ENCODE measurements at regions not wholly inside any gene's neighbourhood (a gene's known extent, or its start where the extent isn't known, plus 50 kb on each side); places are given as distances from the start of the nearest gene placed in this dataset.

DNA sequence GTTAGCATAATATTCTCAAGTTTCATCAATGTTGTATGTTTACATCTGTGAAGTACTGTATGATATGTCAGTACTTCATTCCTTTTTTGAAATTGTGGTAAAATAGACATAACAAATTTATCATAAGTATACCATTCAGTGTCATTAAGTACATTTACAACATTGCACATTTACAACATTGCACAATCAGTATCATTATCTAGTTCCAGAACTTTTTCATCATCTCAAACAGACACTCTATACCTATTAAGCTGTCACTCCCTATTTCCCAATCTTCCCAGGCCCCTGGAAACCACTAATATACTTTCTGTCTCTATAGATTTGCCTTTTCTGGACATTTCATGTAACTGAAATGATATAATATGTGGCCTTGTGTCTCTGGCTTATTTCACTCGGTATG, 75.1 kb upstream of the ATG10 start:
- Histone ChIP-seq H3K4me3 (ENCODE audit: low read depth, low read length) (no peak overlapping the region), H3K36me3 (replicated peaks) (no peaks in the 10 kb centered on the region), H3K27ac (no peak overlapping the region), H3K27me3 (replicated peaks) (no peaks in the 10 kb centered on the region)
- DNase-seq = no peak
- in situ Hi-C loops (cut with HindIII; ENCODE audit: low pct_ligation_motif_present, low sequenced_read_pairs) = no loop called here
- TF ChIP-seq, protein P1, sequence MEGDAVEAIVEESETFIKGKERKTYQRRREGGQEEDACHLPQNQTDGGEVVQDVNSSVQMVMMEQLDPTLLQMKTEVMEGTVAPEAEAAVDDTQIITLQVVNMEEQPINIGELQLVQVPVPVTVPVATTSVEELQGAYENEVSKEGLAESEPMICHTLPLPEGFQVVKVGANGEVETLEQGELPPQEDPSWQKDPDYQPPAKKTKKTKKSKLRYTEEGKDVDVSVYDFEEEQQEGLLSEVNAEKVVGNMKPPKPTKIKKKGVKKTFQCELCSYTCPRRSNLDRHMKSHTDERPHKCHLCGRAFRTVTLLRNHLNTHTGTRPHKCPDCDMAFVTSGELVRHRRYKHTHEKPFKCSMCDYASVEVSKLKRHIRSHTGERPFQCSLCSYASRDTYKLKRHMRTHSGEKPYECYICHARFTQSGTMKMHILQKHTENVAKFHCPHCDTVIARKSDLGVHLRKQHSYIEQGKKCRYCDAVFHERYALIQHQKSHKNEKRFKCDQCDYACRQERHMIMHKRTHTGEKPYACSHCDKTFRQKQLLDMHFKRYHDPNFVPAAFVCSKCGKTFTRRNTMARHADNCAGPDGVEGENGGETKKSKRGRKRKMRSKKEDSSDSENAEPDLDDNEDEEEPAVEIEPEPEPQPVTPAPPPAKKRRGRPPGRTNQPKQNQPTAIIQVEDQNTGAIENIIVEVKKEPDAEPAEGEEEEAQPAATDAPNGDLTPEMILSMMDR (IDR thresholded peaks at IDR 0.05; ENCODE audit: low read depth, low read length, missing control alignments) = no peak

DNA sequence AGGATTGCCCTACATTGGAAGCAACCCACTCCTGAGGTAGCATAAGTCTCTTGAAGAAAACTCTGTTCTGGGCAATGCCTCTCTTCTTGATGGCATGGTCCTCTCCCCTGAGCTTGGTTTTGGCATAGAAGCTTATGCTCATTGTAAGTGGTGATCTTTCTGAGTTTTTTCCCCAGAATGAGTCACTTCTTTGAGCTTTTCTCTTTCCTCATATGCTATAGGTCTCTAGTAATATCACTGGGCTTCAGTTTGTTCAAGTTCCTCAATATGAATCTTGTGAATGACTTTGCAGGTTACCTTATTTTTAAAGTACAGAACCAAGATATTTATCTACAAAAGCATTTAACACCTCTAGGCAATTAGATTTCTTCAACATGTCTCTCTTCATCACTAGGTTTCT, 76.5 kb upstream of the ATG10 start:
- Histone ChIP-seq H3K36me3 (replicated peaks) (no peaks in the 10 kb centered on the region), H3K27ac (no peak overlapping the region), H3K27me3 (replicated peaks) (no peaks in the 10 kb centered on the region), H3K4me3 (ENCODE audit: low read depth, low read length) (no peak overlapping the region)
- in situ Hi-C loops (cut with HindIII; ENCODE audit: low pct_ligation_motif_present, low sequenced_read_pairs) = no loop called here
- no peak for DNase-seq
- TF ChIP-seq, protein P1 (IDR thresholded peaks at IDR 0.05; ENCODE audit: low read depth, low read length, missing control alignments) = no peak

DNA sequence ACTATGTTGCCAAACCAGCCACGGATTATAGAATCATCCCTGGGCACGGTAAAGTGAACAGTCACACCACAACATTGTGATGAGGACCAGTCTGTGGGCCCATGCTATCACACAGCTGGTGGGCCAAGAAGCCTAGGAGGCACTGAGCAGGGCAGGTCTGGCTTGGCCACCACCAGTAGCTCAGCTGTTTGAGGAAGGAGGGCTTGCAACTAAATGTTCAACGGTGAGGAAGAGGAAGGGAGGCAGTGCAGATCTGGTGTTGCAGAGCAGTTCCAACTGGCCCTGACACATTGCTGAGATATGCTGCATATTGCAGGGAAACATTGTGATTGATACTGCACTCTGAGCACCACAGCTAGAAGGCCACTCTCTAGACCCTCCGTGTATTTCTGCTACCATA, 77.9 kb upstream of the ATG10 start:
- no peaks in the 10 kb centered on the region for H3K27me3 ChIP-seq (replicated peaks)
- no peak overlapping the region for H3K4me3 ChIP-seq (ENCODE audit: low read depth, low read length)
- H3K36me3 ChIP-seq (replicated peaks) = no peaks in the 10 kb centered on the region
- DNase-seq = no peak
- TF ChIP-seq, protein P1 (IDR thresholded peaks at IDR 0.05; ENCODE audit: low read depth, low read length, missing control alignments) = no peak
- in situ Hi-C loops (cut with HindIII; ENCODE audit: low pct_ligation_motif_present, low sequenced_read_pairs) = no loop called here
- H3K27ac ChIP-seq = no peak overlapping the region

DNA sequence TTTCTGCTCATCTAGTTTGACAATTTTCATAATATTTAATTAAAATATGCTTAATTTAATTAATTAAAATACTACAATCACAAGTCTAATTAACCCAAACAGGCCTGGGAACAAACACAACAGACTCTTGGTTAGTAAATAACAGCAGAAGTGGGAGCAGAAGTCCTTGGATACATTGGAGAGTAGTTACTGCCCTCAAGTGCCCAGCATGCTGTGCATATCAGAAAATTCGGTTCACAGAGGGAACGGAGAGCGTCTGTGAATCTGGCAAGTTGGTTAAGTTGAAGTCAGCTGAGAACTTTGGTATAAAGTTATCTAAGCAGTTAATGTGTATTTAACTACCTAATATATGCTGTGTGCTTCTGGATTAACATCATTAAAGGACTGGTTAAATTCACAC, 87.0 kb upstream of the ATG10 start:
- TF ChIP-seq, protein P1 (IDR thresholded peaks at IDR 0.05; ENCODE audit: low read depth, low read length, missing control alignments) = no peak
- DNase-seq = no peak
- Histone ChIP-seq H3K36me3 (replicated peaks) (no peaks in the 10 kb centered on the region), H3K4me3 (ENCODE audit: low read depth, low read length) (no peak overlapping the region), H3K27ac (no peak overlapping the region), H3K27me3 (replicated peaks) (no peaks in the 10 kb centered on the region)
- in situ Hi-C loops (cut with HindIII; ENCODE audit: low pct_ligation_motif_present, low sequenced_read_pairs) = no loop called here

DNA sequence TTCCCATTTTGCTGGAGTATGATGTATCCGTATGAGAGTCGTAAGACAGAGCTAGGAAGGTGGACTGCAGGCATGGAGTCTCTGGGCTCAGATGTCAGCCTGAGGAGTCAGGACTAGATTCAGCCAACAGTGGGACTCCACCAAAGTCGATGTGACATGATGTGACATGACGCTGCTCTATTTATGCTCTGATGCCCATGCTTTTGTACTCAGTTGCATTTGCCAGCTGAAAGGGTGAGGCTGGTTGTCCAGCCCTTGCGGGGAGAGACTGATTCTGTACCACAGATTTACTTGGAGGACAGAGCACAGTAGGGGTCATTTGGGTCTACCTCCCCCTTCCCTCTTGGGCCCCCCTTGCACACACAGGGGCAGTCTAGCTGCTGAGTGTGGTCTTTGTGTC, 88.5 kb upstream of the ATG10 start:
- no peak overlapping the region for H3K4me3 ChIP-seq (ENCODE audit: low read depth, low read length)
- no peaks in the 10 kb centered on the region for H3K27me3 ChIP-seq (replicated peaks)
- DNase-seq = no peak
- TF ChIP-seq, protein P1 (IDR thresholded peaks at IDR 0.05; ENCODE audit: low read depth, low read length, missing control alignments) = no peak
- no peaks in the 10 kb centered on the region for H3K36me3 ChIP-seq (replicated peaks)
- no peak overlapping the region for H3K27ac ChIP-seq
- in situ Hi-C loops (cut with HindIII; ENCODE audit: low pct_ligation_motif_present, low sequenced_read_pairs) = no loop called here

DNA sequence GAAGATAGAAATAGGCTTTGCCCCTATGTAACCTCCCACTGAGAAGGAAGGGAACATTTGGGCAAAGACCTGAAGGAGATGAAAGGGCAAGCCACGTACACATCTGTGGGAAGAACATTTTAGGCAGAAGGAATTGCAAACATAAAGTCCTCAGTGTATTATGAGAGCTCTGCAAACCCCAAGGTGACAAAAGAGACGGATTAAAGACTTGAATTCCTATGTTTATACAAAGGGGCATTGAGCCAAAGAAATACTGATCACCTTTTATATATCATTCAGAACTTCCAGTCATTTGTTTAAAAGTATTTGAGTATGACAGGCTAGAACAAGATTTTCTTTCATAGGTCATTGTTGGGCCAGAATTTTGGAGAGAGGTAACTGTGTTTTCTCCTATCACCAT, 90.2 kb upstream of the ATG10 start:
- TF ChIP-seq, protein P1 (IDR thresholded peaks at IDR 0.05; ENCODE audit: low read depth, low read length, missing control alignments) = no peak
- Histone ChIP-seq H3K27me3 (replicated peaks) (no peaks in the 10 kb centered on the region), H3K27ac (no peak overlapping the region), H3K36me3 (replicated peaks) (no peaks in the 10 kb centered on the region), H3K4me3 (ENCODE audit: low read depth, low read length) (no peak overlapping the region)
- no peak for DNase-seq
- in situ Hi-C loops (cut with HindIII; ENCODE audit: low pct_ligation_motif_present, low sequenced_read_pairs) = no loop called here

All from brain microvascular endothelial cell (primary cell).